ENCODE measurements at regions not wholly inside any gene's neighbourhood (a gene's known extent, or its start where the extent isn't known, plus 50 kb on each side); places are given as distances from the start of the nearest gene placed in this dataset.

- TF ChIP-seq PRDM15 (CRISPR knock-in tag; IDR thresholded peaks at IDR 0.05) (no peak), AFF4 (CRISPR knock-in tag; IDR thresholded peaks at IDR 0.05; ENCODE audit: borderline replicate concordance) (no peak), CTCF (IDR thresholded peaks at IDR 0.05) (no peak), ZNF281 (CRISPR knock-in tag; IDR thresholded peaks at IDR 0.05) (no peak), E2F4 (CRISPR knock-in tag; IDR thresholded peaks at IDR 0.05; ENCODE audit: borderline replicate concordance, low read depth) (no peak), ZNF416 (CRISPR knock-in tag; IDR thresholded peaks at IDR 0.05) (no peak), USF2 (CRISPR knock-in tag; IDR thresholded peaks at IDR 0.05) (no peak), IRF2 (CRISPR knock-in tag; IDR thresholded peaks at IDR 0.05; ENCODE audit: borderline replicate concordance, low read depth) (no peak), ZNF425 (CRISPR knock-in tag; conservative IDR thresholded peaks at IDR 0.05) (no peak), JAZF1 (CRISPR knock-in tag; IDR thresholded peaks at IDR 0.05) (no peak), FOXP1 (CRISPR knock-in tag; IDR thresholded peaks at IDR 0.05; ENCODE audit: borderline replicate concordance) (no peak), ATF1 (CRISPR knock-in tag; IDR thresholded peaks at IDR 0.05) (no peak), ATF2 (CRISPR knock-in tag; IDR thresholded peaks at IDR 0.05; ENCODE audit: borderline replicate concordance, low read depth) (no peak), ZNF232 (CRISPR knock-in tag; IDR thresholded peaks at IDR 0.05) (no peak)
Observed at GRCh38 chr14:94998685-94999084, 158.6 kb downstream of the DICER1 start.

All from WTC11 (cell line).